HG03354 (cell line): ENCODE measurements at regions not wholly inside any gene's neighbourhood (a gene's known extent, or its start where the extent isn't known, plus 50 kb on each side); places are given as distances from the start of the nearest gene placed in this dataset.
"Not testable (repeated sequence)": the region's sequence is repeated elsewhere in the genome, so short reads cannot be mapped to it uniquely, and the experiment has no call there.

ENCODE experiments used
- ATAC-seq: cut with Tn5 transposase; IDR thresholded peaks from one replicate; pipeline ENCODE4 v1.9.1; 2021; ENCODE audit warnings: mild to moderate bottlenecking; ENCODE audit not compliant: unreplicated experiment, poor library complexity, severe bottlenecking

- ATAC-seq: no peak
Observed at GRCh38 chr12:20126601-20127000, 241.7 kb upstream of the PDE3A start.

GRCh38 chr12:20127413-20127812 lies 240.9 kb upstream of the PDE3A start:
- ATAC-seq: no peak

- ATAC-seq: no peak
Observed at GRCh38 chr12:20128928-20129327, 239.4 kb upstream of the PDE3A start.

- no peak for ATAC-seq
Observed at GRCh38 chr12:20132818-20133217, 235.5 kb upstream of the PDE3A start.

- no peak for ATAC-seq
Observed at GRCh38 chr12:20134652-20135051, 233.7 kb upstream of the PDE3A start.

- no peak for ATAC-seq
Observed at GRCh38 chr12:20140751-20141150, 227.6 kb upstream of the PDE3A start.

GRCh38 chr12:20142316-20142715 lies 226.0 kb upstream of the PDE3A start:
- ATAC-seq: no peak

GRCh38 chr12:20142956-20143355 lies 225.4 kb upstream of the PDE3A start:
- no peak for ATAC-seq

- no peak for ATAC-seq
Observed at GRCh38 chr12:20144341-20144740, 224.0 kb upstream of the PDE3A start.

- no peak for ATAC-seq
Observed at GRCh38 chr12:20148241-20148640, 220.1 kb upstream of the PDE3A start.

GRCh38 chr12:20150835-20151422 lies 217.4 kb upstream of the PDE3A start:
- no peak for ATAC-seq

GRCh38 chr12:20154052-20154451 lies 214.3 kb upstream of the PDE3A start:
- no peak for ATAC-seq

GRCh38 chr12:20155374-20155773 lies 213.0 kb upstream of the PDE3A start:
- no peak for ATAC-seq

- ATAC-seq: not testable (repeated sequence)
Observed at GRCh38 chr12:20160899-20161298, 207.4 kb upstream of the PDE3A start.

GRCh38 chr12:20174528-20175175 lies 193.7 kb upstream of the PDE3A start:
- no peak for ATAC-seq

GRCh38 chr12:20175704-20176388 lies 192.5 kb upstream of the PDE3A start:
- no peak for ATAC-seq

GRCh38 chr12:20181416-20182180 lies 186.7 kb upstream of the PDE3A start:
- no peak for ATAC-seq

- ATAC-seq: no peak
Observed at GRCh38 chr12:20183563-20183962, 184.8 kb upstream of the PDE3A start.

- no peak for ATAC-seq
Observed at GRCh38 chr12:20184514-20184913, 183.8 kb upstream of the PDE3A start.

GRCh38 chr12:20187456-20187855 lies 180.9 kb upstream of the PDE3A start:
- ATAC-seq: no peak
